ENCODE measurements at regions not wholly inside any gene's neighbourhood (a gene's known extent, or its start where the extent isn't known, plus 50 kb on each side); places are given as distances from the start of the nearest gene placed in this dataset.
"Not testable (repeated sequence)": the region's sequence is repeated elsewhere in the genome, so short reads cannot be mapped to it uniquely, and the experiment has no call there.

DNA sequence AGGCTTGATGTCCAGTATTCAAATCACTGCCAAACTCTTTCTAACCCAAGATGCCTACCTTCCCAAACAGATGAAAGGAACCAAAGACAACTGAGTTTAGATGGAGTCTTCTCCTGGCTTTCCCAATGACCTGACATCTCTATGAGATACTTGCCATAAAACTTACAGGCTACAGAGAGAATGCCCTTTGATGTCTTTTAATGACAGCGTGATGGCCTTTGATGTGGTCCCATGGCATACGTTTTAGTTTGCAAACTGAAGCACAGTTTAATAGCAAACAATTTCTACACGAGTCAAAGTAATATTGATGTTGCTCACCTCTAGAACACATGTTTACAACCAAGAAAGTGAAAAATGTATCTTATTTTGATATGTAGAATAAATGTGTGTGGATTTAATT, 73.2 kb downstream of the ZIC4 start:
- DNase-seq (ENCODE audit: low read depth in 4 of 4, low spot score in 3 of 4) = no peak

DNA sequence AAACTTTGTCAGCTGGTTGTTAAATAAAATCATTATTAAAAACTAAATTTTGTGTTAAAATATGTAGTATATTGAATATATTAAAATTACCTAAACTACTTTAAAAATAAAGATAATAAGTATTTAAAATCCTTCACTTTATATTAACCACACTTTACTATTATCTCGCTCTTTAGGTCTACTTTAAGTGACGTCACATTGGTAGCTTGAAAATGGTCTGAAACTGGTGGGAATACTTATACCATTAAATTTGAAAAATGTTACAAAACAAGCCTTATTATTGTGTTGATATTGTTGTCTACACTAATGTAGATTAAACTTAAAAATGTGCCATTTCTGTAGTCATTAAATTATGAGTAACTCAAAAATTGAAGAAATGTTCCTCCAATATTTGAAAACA, 77.6 kb downstream of the ZIC4 start:
- DNase-seq (ENCODE audit: low read depth in 4 of 4, low spot score in 3 of 4) = no peak

DNA sequence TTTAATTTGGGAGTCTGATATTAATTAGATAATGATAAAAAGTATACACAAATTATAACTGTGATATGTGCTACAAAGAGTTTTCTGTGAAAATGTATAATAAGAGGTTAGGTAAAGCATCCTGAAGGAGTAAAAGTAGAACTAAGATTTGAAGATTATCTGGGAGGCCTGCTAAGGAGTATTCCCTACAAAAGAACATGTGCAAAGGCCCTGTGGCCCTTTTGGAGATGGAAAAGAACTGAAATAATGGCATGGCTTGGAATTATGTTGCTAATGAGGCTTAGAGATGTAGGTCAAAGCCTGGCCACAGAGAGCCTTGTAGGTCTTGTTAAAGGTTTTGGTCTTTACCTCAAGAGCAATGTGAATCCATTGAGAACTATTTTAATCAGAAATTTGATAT, 82.0 kb downstream of the ZIC4 start:
- no peak for DNase-seq (ENCODE audit: low read depth in 4 of 4, low spot score in 3 of 4)

DNA sequence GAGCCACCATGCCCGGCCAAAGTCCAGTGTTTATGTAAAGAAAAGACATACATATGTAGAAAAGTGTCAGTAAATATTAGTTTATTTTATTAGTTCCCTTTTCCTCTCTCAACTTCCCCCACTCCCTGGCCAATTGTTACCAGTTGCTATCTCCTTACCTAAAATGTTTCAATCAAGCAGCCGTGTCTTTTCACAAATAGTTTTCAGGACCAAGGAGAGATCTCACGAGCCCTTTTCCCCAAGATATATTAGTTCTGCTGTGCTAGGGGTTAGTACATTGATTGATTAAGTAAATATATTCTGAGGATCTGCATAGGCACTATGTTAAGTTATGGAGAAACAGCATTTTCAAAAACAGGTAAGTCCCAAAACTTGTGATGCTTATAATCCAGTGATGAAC, 87.4 kb downstream of the ZIC4 start:
- no peak for DNase-seq (ENCODE audit: low read depth in 4 of 4, low spot score in 3 of 4)

DNA sequence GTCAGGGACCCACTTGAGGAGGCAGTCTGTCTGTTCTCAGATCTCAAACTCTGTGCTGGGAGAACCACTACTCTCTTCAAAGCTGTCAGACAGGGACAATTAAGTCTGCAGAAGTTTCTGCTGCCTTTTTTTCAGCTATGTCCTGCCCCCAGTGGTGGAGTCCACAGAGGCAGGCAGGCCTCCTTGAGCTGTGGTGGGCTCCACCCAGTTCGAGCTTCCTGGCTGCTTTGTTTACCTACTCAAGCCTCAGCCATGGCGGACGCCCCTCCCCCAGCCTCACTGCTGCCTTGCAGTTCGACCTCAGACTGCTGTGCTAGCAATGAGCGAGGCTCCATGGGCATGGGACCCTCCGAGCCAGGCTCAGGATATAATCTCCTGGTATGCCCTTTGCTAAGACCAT, 89.3 kb downstream of the ZIC4 start:
- not testable (repeated sequence) for DNase-seq (ENCODE audit: low read depth in 4 of 4, low spot score in 3 of 4)

DNA sequence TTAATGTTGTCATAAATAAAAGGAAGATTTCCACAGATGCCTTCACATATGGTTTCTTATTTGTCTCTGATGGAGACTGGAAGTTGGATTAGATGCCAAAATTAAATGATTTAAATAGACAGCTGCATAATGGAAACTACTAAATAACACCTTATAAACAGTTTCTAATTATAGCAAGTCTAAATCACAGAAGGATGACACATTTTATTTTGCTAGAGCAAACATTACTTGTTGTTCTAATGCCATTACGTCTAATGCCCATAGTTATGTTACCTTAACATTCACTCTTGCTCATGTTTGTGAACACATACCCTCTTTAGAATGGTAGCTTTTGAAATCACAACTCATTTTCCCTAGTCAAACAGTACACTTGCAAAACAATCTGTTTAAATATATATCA, 92.8 kb downstream of the ZIC4 start:
- DNase-seq (ENCODE audit: low read depth in 4 of 4, low spot score in 3 of 4) = no peak

DNA sequence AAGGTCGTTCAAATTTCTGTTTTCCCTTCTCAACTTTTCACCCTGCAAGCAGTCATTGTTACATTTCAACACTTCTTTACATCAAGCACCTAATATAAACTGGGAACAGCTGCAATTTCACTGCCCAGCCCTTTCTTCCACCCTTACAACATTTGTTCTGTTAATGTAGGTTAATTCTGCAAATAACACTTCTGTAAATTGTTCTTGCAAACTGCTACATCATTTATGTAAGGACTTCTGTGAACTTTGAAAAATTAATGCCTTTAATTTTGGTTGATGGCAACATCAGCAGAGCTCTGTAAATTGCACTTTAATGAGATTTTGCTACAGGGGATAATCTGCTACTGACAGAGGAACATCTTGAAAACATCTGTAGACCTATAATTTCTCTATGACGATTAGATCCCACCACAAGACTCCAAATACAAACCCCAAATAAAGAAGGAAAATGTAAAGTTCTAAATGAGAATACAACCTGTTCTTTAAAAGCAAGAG, 93.5 kb downstream of the ZIC4 start:
- no peak for DNase-seq (ENCODE audit: low read depth in 4 of 4, low spot score in 3 of 4)

DNA sequence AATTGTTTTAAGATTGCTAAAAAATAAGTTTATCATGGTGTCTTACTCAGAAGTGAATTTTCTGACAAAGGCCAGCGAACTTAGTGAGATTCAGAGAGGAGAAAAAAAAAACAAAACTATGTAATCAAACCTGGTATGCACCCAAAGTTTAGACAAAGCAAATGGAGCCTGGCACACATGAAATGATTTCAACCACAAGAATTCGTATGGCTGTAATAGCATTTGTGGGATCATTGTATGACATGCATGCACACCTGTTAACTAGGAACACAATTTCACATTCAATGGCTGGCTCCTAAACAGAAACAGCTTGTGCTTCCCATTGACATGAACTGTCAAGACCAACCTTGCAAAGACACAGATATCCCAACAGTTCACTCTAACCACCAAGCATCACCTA, 94.6 kb downstream of the ZIC4 start:
- no peak for DNase-seq (ENCODE audit: low read depth in 4 of 4, low spot score in 3 of 4)

DNA sequence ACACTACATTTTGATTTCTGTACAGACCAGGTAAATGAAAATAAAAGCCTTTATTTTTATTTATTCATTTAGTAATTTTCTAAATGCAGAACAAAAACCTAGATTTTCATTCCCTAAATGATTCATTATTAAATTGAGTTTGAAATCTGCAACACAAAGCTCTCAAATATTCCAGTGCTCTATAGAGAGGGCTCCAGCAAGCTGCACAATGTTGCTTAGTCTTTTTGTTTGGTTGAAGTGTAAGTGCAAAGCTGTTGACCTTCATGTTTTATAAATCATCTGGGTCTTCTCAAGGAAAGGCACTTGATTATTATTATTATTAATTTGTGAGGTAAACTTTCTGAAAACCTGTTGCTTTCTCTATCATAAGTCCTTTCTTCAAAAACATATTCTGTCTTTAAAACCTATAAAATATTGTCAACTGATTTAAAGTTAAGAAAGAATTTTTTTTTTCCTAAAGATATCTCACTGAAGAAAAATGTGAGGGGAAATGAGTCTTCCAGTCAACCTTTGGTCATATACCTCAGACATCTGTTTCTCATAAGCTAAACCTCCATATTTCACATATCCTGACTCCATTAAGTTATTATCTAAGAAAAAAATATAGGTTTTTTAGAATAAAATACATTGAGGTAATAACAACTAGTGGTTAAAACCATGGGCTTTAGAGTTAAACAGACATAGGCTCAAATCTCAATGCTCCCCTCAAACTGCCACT, 100.7 kb downstream of the ZIC4 start:
- DNase-seq (ENCODE audit: low read depth in 4 of 4, low spot score in 3 of 4) = no peak

DNA sequence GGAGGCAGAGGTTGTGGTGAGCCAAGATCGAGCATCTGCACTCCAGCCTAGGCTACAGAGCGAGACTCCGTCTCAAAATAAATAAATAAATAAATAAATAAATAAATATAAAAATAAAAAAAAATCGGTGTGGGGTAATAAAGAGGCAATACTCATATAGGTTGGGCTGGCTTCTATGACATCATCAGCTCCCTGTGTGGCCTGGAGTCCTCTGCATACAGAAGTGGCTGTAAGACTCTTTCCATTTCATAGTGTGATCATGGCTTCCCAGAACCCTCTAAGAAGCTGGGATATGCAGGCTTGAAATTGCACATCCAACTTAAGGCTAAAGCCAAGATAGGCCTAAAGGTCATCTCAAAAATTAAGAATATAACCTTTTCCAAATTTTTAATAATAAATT, 101.6 kb downstream of the ZIC4 start:
- DNase-seq (ENCODE audit: low read depth in 4 of 4, low spot score in 3 of 4) = no peak

DNA sequence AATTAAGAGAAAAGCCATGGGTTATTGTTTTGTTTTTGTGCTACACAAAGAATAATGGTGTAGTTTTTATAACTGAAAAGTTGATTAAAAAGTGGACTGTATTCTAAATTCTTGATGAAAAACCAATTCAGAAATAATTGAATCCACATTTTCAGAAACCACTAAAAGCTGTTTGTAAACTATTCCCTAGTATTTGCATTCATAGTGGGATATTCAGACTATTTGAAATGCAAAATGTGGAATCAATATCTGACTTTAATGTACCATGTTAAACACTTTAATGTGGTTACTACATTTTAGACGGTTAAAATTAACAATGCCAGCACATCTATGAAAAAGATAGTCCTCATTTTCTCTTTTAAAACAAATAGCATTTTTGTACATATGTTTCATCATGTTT, 104.6 kb downstream of the ZIC4 start:
- DNase-seq (ENCODE audit: low read depth in 4 of 4, low spot score in 3 of 4) = no peak

DNA sequence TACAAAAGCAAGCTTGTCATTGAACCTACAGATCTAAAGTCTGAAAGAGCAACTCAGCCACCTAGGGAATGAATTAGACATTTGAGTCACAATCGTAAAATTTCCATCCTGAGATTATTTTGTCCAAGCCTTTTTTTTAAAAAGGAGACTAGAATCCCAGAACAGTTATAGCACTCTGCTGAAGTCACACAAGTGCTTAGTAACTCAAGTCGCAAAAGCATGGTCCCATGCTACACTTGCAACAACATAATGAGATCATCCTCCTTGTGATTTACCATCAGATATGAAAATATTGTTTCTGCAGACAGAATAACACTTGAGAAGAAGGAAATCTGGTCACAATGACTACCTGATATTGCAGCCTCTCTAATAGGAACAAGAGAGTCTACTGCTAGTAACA, 106.7 kb downstream of the ZIC4 start:
- DNase-seq (ENCODE audit: low read depth in 4 of 4, low spot score in 3 of 4) = no peak

DNA sequence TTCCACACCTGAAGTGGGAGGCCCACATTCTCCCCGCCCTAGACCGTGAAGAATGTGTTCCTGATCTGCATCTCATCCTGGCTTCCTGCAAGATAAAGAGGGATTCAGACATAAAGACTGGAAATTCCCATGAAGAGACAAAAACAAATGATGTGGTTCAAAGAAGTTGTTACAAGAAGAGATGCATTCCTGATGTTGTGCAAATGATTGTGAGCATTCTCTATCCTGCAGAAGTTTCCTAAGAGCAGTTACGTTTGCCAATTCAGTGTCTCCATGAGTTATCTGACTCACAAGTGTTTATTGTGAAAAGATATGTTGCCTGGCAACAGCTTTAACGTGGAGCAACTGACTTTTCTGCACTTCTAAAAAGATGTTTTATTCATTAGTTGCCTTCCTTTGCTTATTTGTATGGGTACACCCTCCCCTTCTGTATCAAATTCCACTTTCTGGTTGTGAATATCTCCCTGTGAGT, 107.8 kb downstream of the ZIC4 start:
- no peak for DNase-seq (ENCODE audit: low read depth in 4 of 4, low spot score in 3 of 4)

DNA sequence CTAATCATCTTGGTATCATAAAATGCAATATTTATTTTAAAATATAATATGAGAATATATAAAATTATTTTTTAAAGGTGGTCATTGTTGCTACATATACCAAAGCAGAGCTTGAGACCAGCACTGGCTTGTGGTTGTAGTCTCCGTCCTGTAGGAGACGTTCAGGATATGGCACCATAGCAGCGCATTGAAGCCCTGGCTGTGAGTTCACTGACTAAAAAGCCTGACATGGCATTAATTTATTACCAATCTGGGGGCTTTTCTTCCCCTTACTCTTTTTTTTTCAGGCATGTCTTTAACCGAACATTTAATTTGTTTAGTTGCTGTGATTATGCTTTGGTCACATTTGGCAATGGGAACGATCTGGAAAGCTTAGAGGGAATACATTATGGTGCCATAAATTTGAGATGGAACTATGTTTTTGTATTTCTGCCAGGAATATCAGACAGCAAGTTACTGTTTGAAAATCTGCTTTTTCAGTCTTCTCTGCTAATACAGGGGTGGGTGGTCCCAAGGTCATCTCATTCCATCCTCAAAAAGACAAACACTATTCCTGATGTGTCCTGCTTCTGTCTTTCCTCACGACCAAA, 108.5 kb downstream of the ZIC4 start:
- DNase-seq (ENCODE audit: low read depth in 4 of 4, low spot score in 3 of 4) = no peak

DNA sequence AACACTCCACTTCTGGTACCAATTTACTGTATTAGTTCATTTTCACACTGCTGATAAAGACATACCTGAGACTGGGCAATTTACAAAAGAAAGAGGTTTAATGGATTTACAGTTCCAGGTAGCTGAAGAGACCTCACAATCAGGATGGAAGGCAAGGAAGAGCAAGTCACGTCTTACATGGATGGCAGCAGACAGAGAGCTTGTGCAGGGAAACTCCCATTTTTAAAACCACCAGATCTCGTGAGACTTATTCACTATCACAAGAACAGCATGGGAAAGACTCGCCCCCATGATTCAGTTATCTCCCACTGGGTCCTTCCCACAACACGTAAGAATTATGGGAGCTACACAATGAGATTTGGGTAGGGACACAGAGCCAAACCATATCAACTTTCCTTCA, 119.0 kb downstream of the ZIC4 start:
- not testable (repeated sequence) for DNase-seq (ENCODE audit: low read depth in 4 of 4, low spot score in 3 of 4)

DNA sequence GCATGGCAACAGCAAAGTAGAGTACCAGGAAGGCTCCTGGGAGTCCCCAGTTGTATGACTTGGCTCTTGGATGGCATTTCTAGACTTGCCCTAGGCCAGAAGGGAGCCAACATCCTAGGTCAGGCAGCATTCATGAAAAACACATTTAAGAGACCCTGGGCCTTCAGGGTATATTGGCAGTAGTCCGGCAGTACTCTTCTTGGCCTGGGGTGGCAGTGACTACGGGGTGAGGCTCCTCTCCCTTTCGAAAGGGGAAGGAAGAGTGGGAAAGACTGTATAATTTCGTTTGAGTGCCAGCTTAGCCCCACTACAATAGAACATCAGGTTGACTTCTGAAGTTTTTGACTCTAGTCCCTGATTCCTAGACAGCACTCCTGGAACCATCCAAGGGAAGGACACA, 136.4 kb downstream of the ZIC4 start:
- DNase-seq (ENCODE audit: low read depth in 4 of 4, low spot score in 3 of 4) = no peak

DNA sequence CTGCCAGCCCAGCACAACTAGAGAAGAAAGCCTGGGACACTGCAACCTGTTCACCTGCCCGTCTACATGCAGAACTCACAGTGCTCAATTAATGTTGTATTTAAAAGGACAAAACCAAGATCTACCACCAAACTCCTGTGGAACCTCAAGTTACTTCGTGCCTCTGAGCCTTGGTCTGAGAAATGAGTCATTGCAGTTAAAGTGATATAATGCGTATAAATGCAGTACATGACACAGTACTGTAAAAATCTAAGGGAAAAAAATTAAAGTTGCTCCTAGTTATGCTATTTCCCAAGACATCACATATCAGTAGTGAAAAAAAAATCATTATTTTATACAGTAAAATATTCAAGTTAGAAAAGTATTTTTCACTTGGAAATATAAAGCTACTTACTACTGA, 138.9 kb downstream of the ZIC4 start:
- DNase-seq (ENCODE audit: low read depth in 4 of 4, low spot score in 3 of 4) = no peak

DNA sequence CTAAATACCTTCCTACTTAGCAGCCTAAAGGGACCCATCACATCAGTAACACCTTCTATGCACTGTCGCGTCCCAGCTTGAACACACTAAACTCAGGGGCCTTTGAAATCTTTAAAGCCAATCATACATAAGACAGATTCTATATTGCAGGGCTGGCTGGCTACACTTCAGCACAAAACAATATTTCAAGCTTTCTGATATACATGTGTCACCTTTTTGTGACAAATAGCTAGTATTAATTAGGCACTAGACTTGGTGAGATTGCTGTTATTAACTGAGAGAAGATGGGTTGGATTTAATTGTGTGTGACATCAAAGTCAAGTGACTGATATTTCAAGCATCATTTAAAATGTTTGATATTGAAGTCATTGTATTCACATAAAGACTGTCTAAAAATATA, 148.4 kb downstream of the ZIC4 start:
- DNase-seq (ENCODE audit: low read depth in 4 of 4, low spot score in 3 of 4) = no peak

DNA sequence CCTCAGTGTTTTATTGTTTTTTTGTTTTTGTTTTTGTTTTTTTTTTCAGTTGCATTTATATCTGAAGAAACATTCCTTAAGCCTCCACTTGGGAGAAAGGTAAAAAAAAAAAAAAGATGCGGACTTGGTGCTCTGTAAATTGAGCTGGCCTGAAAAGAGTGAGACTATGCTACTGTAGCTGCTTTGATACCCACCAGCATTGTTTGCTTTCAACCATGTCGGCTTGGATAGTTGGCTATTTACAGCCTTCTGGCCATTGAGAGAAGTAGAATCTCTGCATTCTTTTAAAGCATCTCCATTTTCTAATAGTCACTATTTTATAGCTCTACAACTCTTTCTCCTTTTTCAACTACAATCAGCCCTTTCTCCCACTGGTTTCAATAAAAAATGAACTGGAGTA, 149.6 kb downstream of the ZIC4 start:
- no peak for DNase-seq (ENCODE audit: low read depth in 4 of 4, low spot score in 3 of 4)

DNA sequence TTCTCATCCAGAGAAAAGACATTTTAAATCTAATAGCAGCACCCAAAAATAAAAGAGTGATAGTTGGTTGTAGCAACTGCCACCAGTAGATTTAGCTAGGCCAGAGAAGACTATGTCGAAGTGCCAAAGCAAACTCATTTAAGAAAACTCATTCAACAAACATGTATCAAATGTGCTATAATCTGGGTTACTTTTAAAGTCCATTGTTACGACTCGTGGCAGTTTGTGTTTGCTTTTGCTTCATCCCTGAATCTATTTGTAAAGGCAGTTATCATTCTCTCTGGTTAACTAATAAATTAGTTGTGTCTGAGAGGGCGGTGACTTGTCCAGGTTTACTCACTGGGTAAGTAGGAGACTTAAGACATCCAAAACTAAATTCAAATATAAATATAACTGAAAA, 159.4 kb downstream of the ZIC4 start:
- no peak for DNase-seq (ENCODE audit: low read depth in 4 of 4, low spot score in 3 of 4)

DNA sequence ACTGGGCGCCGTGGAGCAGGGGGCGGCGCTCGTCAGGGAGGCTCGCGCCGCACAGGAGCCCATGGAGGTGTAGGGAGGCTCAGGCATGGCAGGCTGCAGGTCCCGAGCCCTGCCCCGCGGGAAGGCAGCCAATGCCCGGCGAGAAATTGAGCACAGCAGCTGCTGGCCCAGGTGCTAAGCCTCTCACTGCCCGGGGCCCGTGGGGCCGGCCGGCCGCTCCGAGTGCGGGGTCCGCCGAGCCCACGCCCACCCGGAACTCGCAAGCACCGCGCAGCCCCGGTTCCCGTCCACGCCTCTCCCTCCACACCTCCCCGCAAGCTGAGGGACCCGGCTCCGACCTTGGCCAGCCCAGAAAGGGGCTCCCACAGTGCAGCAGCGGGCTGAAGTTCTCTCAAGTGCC, 160.7 kb downstream of the ZIC4 start:
- DNase-seq (ENCODE audit: low read depth in 4 of 4, low spot score in 3 of 4) = not testable (repeated sequence)

DNA sequence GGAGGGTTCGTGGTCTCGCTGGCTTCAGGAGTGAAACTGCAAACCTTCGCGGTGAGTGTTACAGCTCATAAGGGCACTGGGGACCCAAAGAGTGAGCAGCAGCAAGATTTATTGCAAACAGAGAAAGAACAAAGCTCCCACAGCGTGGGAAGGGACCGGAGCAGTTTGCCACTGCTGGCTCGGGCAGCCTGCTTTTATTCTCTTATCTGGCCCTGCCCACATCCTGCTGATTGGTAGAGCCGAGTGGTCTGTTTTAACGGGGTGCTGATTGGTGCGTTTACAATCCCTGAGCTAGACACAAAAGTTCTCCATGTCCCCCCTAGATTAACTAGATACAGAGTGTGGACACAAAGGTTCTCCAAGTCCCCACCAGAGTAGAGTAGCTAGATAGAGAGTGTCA, 161.3 kb downstream of the ZIC4 start:
- DNase-seq (ENCODE audit: low read depth in 4 of 4, low spot score in 3 of 4) = not testable (repeated sequence)

DNA sequence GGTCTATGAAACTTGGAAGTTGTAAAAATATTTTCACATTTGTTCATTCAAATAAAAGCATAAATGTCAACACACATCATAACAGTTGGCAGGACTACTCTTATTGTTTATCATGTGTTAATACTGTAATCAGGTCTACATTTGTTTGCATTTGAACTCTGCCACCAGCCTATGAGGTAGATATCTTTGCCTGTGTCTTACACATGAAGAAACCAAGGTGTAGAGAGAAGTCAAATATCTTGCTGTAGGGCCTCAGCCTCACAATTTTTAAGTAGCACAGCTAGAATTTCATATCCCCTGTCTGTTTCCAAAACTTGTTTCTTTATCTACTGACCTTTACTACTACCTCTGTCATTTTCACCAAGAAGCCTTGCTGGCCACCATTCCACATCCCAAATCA, 161.9 kb downstream of the ZIC4 start:
- DNase-seq (ENCODE audit: low read depth in 4 of 4, low spot score in 3 of 4) = no peak
